ES-I3 (cell line): ENCODE measurements at regions not wholly inside any gene's neighbourhood (a gene's known extent, or its start where the extent isn't known, plus 50 kb on each side); places are given as distances from the start of the nearest gene placed in this dataset.

Experiments used
- H3K36me3 ChIP-seq: 2 replicates; pipeline ENCODE4 v1.6.1; 2013; ENCODE audit warnings: mild to moderate bottlenecking, low read length, control low read depth, moderate library complexity; ENCODE audit not compliant: insufficient read depth
- H3K4me1 ChIP-seq: 2 replicates; pipeline ENCODE4 v1.6.1; 2013; ENCODE audit warnings: mild to moderate bottlenecking, control low read depth, low read length; ENCODE audit not compliant: insufficient read depth
- H3K9ac ChIP-seq: 2 replicates; pipeline ENCODE4 v1.6.1; 2013; ENCODE audit warnings: low read depth, mild to moderate bottlenecking, low read length, moderate library complexity
- H3K9me3 ChIP-seq: 2 replicates; pipeline ENCODE4 v1.6.1; 2013; ENCODE audit warnings: mild to moderate bottlenecking, low read length, moderate library complexity; ENCODE audit not compliant: control insufficient read depth, insufficient read depth

GRCh38 chr11:69992026-69992425 lies 86.1 kb upstream of the ANO1 start:
- no peaks in the 10 kb centered on the region for H3K36me3 ChIP-seq
- no peak overlapping the region for H3K9ac ChIP-seq
- peaks cover 3% of the 10 kb centered on the region; the same call in 1 of the 2 replicates for H3K9me3 ChIP-seq
- H3K4me1 ChIP-seq: no peaks in the 10 kb centered on the region

GRCh38 chr11:69992943-69993694 lies 85.0 kb upstream of the ANO1 start:
- peaks cover 3% of the 10 kb centered on the region; the same call in 1 of the 2 replicates for H3K9me3 ChIP-seq
- no peaks in the 10 kb centered on the region for H3K36me3 ChIP-seq

DNA sequence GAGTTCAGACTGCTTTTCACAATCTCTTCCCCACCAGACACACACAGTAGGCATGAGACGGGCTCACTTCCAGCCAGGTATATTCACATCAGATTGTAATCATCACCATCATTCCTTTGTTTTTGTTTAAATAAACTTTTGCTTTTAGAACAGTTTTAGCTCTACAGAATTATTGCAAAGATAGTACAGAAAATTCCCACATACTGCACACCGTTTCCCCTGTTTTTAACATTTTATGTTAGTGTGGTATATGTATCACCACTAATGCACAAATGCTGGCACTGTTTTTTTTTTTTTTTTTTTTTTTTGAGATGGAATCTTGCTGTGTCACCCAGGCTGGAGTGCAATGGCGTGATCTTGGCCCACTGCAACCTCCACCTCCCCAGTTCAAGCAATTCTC lies 83.3 kb upstream of the ANO1 start:
- no peak overlapping the region for H3K9ac ChIP-seq
- peaks cover 8% of the 10 kb centered on the region for H3K4me1 ChIP-seq
- H3K9me3 ChIP-seq: peaks cover 3% of the 10 kb centered on the region; the same call in 1 of the 2 replicates
- H3K36me3 ChIP-seq: no peaks in the 10 kb centered on the region

More at GRCh38 chr11:69992943-69993694, 85.0 kb upstream of the ANO1 start:
- no peak overlapping the region for H3K9ac ChIP-seq
- no peaks in the 10 kb centered on the region for H3K4me1 ChIP-seq

GRCh38 chr11:69995697-69996096 lies 82.4 kb upstream of the ANO1 start:
- H3K9me3 ChIP-seq: peaks cover 3% of the 10 kb centered on the region; the same call in 1 of the 2 replicates
- no peak overlapping the region for H3K9ac ChIP-seq
- no peaks in the 10 kb centered on the region for H3K36me3 ChIP-seq
- H3K4me1 ChIP-seq: peaks cover 17% of the 10 kb centered on the region

- H3K9ac ChIP-seq: no peak overlapping the region
- no peaks in the 10 kb centered on the region for H3K36me3 ChIP-seq
- peaks cover 19% of the 10 kb centered on the region for H3K4me1 ChIP-seq
- H3K9me3 ChIP-seq: peaks cover 3% of the 10 kb centered on the region; the same call in 1 of the 2 replicates
Measured at GRCh38 chr11:69996451-69996850, 81.7 kb upstream of the ANO1 start.

DNA sequence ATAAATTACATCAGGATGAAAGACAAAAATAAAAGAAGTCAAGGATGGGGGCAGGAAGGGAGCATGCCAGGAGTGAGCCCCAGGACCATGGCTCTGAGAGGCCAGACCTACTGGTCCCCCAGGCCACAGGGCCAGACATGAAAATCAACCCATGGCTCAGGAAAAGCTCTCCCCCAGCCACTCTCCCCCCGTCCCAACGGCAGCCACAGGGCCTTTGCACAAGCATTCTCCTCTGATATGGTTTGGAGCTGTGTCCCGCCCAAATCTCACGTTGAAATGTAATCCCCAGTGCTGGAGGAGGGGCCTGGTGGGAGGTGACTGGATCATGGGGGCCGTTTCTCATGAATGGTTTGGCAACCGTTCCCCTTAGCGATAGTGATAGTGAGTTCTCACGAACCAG lies 80.8 kb upstream of the ANO1 start:
- H3K4me1 ChIP-seq: peaks cover 19% of the 10 kb centered on the region
- no peaks in the 10 kb centered on the region for H3K36me3 ChIP-seq
- no peak overlapping the region for H3K9ac ChIP-seq
- H3K9me3 ChIP-seq: peaks cover 3% of the 10 kb centered on the region; the same call in 1 of the 2 replicates

GRCh38 chr11:69999721-70000120 lies 78.4 kb upstream of the ANO1 start:
- Histone ChIP-seq H3K36me3 (no peaks in the 10 kb centered on the region), H3K9me3 (peaks cover 1% of the 10 kb centered on the region; the same call in 1 of the 2 replicates), H3K9ac (no peak overlapping the region)

GRCh38 chr11:70000228-70000627 lies 77.9 kb upstream of the ANO1 start:
- no peak overlapping the region for H3K9ac ChIP-seq
- H3K4me1 ChIP-seq: peaks cover 19% of the 10 kb centered on the region

More at GRCh38 chr11:69999721-70000120, 78.4 kb upstream of the ANO1 start:
- H3K4me1 ChIP-seq: peaks cover 19% of the 10 kb centered on the region

DNA sequence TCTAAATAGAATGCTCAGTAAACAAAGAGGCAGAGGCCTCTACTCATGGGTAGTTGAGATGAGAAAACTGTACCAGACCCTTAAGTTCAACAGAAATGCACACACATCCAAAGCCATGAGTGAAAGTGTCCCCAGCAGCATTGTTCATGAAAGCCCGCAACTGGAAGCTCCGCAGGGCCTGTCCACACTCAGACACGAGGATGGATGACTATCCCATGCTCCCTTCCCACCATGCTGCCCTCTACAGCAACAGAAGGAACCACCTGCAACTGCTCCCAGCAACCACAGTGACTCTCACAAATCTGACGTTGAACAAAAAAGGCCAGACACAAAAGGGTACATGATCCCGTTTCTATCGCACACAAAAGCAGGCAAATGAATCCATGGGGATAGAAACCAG lies 76.9 kb upstream of the ANO1 start:
- H3K9me3 ChIP-seq: no peaks in the 10 kb centered on the region
- H3K36me3 ChIP-seq: no peaks in the 10 kb centered on the region
- H3K9ac ChIP-seq: no peak overlapping the region
- peaks cover 19% of the 10 kb centered on the region for H3K4me1 ChIP-seq

More at GRCh38 chr11:70000228-70000627, 77.9 kb upstream of the ANO1 start:
- Histone ChIP-seq H3K36me3 (no peaks in the 10 kb centered on the region), H3K9me3 (no peaks in the 10 kb centered on the region; the same call in 1 of the 2 replicates)

- Histone ChIP-seq H3K4me1 (peaks cover 19% of the 10 kb centered on the region), H3K9me3 (no peaks in the 10 kb centered on the region), H3K36me3 (no peaks in the 10 kb centered on the region), H3K9ac (no peak overlapping the region)
Measured at GRCh38 chr11:70002433-70002832, 75.7 kb upstream of the ANO1 start.

- no peaks in the 10 kb centered on the region for H3K36me3 ChIP-seq
- H3K9ac ChIP-seq: no peak overlapping the region
Measured at GRCh38 chr11:70005107-70005818, 72.9 kb upstream of the ANO1 start.

DNA sequence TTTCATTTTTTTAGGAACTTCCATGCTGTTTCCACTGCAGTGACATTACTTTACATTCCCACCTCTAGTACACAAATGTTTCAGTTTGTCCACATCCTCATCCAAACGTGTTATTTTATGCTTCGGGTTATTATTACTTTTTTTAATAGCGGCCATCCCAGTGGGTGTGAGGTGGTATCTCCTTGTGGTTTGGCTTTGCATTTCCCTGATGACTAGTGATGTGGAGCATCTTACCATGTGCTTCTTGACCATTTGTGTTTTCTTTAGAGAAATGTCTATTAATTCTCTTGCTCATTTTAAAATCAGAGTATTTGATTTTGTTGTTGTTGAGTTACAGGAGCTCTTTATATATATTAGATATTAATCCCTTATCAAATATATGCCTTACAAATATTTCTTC lies 70.3 kb upstream of the ANO1 start:
- no peaks in the 10 kb centered on the region for H3K9me3 ChIP-seq
- no peaks in the 10 kb centered on the region for H3K36me3 ChIP-seq
- no peak overlapping the region for H3K9ac ChIP-seq
- H3K4me1 ChIP-seq: no peaks in the 10 kb centered on the region

More at GRCh38 chr11:70005107-70005818, 72.9 kb upstream of the ANO1 start:
- Histone ChIP-seq H3K4me1 (peaks cover 6% of the 10 kb centered on the region; the same call in 1 of the 2 replicates), H3K9me3 (no peaks in the 10 kb centered on the region)

GRCh38 chr11:70010774-70011173 lies 67.3 kb upstream of the ANO1 start:
- no peaks in the 10 kb centered on the region for H3K9me3 ChIP-seq
- H3K4me1 ChIP-seq: no peaks in the 10 kb centered on the region
- H3K36me3 ChIP-seq: no peaks in the 10 kb centered on the region
- no peak overlapping the region for H3K9ac ChIP-seq

- Histone ChIP-seq H3K36me3 (no peaks in the 10 kb centered on the region), H3K4me1 (no peaks in the 10 kb centered on the region), H3K9ac (no peak overlapping the region), H3K9me3 (no peaks in the 10 kb centered on the region)
Measured at GRCh38 chr11:70012134-70012733, 65.9 kb upstream of the ANO1 start.
